Activated T-helper 2 cell treated with anti-CD3 and anti-CD28 coated beads, Interferon-gamma antibody, Interleukin-2, Interleukin-4, amounts not matched to agents 10 μg/mL and 5 μg/mL and 100 μg/mL, durations not matched to agents 14 hours and 24 hours and 36 hours (primary cell): ENCODE measurements at regions not wholly inside any gene's neighbourhood (a gene's known extent, or its start where the extent isn't known, plus 50 kb on each side); places are given as distances from the start of the nearest gene placed in this dataset.

Experiments
- DNase-seq: peaks from one replicate; pipeline ENCODE4 v3.0.0; 2021; ENCODE audit warnings: low spot score
- H3K27ac Mint-ChIP-seq: one replicate; pipeline ENCODE4 v1.8.0; 2021; ENCODE audit warnings: mixed read lengths
- H3K27me3 Mint-ChIP-seq: one replicate; pipeline ENCODE4 v1.8.0; 2021; ENCODE audit warnings: low read depth, mixed read lengths
- H3K36me3 Mint-ChIP-seq: one replicate; pipeline ENCODE4 v1.8.0; 2021; ENCODE audit warnings: low read depth, mixed read lengths
- H3K4me1 Mint-ChIP-seq: one replicate; pipeline ENCODE4 v1.8.0; 2021; ENCODE audit warnings: low read depth, mixed read lengths
- H3K4me3 Mint-ChIP-seq: one replicate; pipeline ENCODE4 v1.8.0; 2021; ENCODE audit warnings: low read depth, mild to moderate bottlenecking, moderate library complexity, mixed read lengths
- H3K9me3 Mint-ChIP-seq: one replicate; pipeline ENCODE4 v1.8.0; 2021; ENCODE audit warnings: mixed read lengths
- intact Hi-C: fragments of 100-400 bp; cut with micrococcal nuclease; formaldehyde crosslinking; loops from one replicate; pipeline ENCODE4 v1.15.1; 2023

DNA sequence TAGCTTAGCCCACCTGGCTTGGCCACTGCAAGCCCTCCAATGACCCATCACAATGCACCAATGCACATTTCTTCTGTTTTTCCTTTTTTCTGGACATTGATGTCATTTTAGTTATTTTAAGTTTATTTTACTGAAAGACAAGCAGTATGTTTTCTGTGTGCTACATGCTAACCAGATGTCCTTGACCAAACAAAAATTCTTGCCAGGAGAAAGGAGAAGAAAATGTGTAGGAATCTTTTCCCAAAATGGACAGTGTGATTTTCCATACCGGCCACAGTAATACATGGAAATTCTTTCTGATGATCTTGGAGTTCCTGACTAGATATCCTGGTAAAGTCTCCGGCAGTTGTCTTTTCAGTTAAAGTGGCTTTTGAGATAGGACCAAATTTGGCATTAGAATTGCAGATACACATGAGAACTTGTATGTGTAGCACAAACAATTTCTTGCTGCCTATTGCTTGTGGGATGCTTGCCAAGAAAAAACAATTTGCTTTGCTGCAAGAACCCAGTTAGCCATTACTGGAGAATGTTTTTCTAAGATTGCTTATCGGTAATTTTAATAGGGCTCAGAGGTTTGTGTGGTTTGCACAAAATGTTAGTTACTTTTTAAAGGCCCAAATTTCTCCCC lies 696.5 kb upstream of the CITED2 start:
- no peaks in the 10 kb centered on the region for H3K27me3 Mint-ChIP-seq
- no peak overlapping the region for H3K4me3 Mint-ChIP-seq
- H3K27ac Mint-ChIP-seq: no peak overlapping the region
- intact Hi-C loops: no loop called here
- DNase-seq: no peak
- no peaks in the 10 kb centered on the region for H3K36me3 Mint-ChIP-seq
- no peaks in the 10 kb centered on the region for H3K4me1 Mint-ChIP-seq
- no peaks in the 10 kb centered on the region for H3K9me3 Mint-ChIP-seq

DNA sequence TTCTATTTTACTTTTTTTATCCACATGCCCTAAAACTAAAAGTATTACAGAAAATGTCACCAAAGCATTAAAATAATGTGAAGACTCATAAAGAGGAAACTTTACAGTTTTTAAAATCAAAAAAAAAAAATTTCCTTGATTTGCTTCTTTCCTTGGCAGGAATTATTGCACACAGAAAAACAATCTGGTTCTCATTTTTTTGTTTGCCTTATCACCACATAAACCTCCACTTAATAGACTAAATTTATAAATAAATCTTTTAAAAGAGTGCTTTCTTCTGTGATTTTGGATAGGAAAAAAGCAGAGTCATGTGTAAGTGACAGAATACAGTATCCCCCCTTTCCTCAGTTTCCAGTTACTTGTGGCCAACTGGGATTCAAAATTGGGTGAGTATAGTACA lies 695.1 kb upstream of the CITED2 start:
- Mint-ChIP-seq H3K4me1 (no peaks in the 10 kb centered on the region), H3K27me3 (no peaks in the 10 kb centered on the region), H3K27ac (no peak overlapping the region), H3K4me3 (no peak overlapping the region), H3K9me3 (no peaks in the 10 kb centered on the region), H3K36me3 (no peaks in the 10 kb centered on the region)
- intact Hi-C loops: no loop called here
- no peak for DNase-seq

DNA sequence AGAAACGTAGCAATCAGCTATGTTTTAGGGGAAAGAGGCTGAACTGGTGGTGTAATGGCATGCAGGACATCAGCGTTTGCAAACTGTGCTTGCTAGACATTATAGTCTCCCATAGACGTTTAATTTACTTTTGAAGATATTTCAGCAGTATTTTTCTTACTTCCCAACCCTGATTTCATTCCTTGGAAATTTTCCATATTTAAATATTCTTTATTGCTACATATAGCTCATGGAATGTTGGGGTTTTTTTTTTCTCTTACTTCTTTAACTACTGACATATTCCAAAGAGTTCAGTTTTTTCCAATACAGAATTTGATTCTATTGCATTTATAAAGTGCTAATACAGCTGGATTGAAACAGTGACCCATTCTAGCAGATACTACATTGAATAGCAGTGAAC lies 694.4 kb upstream of the CITED2 start:
- Mint-ChIP-seq H3K27me3 (no peaks in the 10 kb centered on the region), H3K27ac (no peak overlapping the region), H3K36me3 (no peaks in the 10 kb centered on the region), H3K9me3 (no peaks in the 10 kb centered on the region), H3K4me3 (no peak overlapping the region), H3K4me1 (no peaks in the 10 kb centered on the region)
- intact Hi-C loops: no loop called here
- no peak for DNase-seq

DNA sequence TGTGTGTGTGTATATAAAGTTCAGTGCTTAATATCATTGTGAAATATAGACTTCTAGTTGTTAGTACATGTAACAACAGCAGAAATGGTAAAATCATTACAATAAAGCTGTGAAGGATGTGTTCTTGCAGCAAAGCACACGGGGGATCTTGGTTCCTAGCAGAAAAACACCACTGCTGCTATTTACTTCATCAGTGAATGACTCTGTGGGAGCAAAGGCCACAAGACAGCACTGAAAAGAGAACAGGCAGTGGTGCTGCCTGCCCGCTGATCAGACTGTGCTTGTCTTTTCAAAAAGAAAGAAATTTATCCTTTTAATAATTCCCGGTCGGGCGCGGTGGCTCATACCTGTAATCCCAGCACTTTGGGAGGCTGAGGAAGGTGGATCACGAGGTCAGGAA lies 689.9 kb upstream of the CITED2 start:
- DNase-seq: no peak
- Mint-ChIP-seq H3K9me3 (no peaks in the 10 kb centered on the region), H3K27ac (no peak overlapping the region), H3K36me3 (no peaks in the 10 kb centered on the region), H3K27me3 (peaks cover 5% of the 10 kb centered on the region), H3K4me1 (no peaks in the 10 kb centered on the region), H3K4me3 (no peak overlapping the region)
- intact Hi-C loops: no loop called here

DNA sequence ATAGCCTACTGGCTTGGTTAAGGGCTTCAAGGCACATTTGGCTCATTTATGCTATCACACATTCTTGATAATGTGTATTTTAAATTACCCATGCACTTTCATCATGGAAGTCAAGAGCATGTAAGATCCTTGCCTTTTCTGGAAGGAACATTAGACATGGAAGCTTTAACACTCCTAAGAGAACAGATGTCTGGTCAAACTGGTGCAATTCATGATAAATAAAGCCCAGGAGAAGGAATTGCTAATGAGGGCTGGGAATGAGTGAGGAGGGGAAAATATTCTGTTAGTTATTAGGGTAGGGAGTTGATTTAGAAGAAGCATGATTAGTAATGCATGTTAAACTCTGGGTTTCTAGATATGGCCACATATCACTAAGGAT lies 688.6 kb upstream of the CITED2 start:
- Mint-ChIP-seq H3K27me3 (peaks cover 5% of the 10 kb centered on the region), H3K27ac (no peak overlapping the region), H3K4me3 (no peak overlapping the region), H3K36me3 (no peaks in the 10 kb centered on the region), H3K9me3 (no peaks in the 10 kb centered on the region), H3K4me1 (no peaks in the 10 kb centered on the region)
- DNase-seq: no peak
- intact Hi-C loops: no loop called here

DNA sequence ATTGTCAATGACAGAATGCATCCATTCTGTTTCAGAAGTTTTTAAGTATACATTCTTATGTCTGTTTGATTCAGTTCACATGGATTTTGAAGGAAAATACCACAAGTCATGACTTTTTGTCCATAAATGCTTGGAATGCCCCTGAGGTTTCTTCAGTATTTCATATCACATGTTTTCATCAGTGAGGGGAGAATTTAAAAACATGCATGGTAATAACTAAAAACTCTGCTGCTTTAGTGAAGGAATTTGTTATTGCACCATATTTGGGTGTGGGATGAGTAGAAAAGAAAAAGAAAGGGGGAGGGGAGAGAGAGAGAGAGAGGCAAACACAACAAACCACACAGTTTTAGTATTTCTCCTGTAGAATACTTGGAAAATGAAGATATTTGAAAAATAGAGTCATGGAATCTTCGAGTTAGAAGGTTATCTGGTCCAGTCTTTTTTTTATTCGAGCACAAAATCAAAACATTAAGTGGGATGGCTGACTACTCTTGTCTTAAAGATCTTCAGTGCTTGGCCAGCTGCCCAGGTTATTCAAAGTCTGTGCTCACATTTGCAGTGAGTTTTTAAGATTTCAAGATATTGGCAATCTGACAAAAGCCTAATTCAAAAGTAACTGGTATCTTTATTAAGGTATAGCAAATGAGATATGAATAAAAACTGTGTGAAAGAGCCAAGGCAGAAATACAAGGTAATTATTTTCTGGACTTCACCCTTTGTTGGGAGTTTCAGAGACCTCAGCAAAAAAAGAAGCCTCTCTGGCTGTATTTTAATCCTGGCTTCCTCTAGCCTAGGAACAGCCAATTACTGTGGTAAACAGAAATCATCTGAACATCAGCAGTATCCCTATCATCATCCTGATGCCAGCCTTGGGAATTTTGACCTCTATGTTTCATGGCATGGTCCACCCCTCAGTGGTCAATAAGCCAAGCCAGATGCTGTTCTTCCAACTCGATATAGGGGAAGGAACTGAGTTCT lies 687.9 kb upstream of the CITED2 start:
- Mint-ChIP-seq H3K9me3 (no peaks in the 10 kb centered on the region), H3K27me3 (peaks cover 5% of the 10 kb centered on the region), H3K4me3 (no peak overlapping the region), H3K36me3 (no peaks in the 10 kb centered on the region), H3K27ac (no peak overlapping the region), H3K4me1 (no peaks in the 10 kb centered on the region)
- intact Hi-C loops: no loop called here
- no peak for DNase-seq

DNA sequence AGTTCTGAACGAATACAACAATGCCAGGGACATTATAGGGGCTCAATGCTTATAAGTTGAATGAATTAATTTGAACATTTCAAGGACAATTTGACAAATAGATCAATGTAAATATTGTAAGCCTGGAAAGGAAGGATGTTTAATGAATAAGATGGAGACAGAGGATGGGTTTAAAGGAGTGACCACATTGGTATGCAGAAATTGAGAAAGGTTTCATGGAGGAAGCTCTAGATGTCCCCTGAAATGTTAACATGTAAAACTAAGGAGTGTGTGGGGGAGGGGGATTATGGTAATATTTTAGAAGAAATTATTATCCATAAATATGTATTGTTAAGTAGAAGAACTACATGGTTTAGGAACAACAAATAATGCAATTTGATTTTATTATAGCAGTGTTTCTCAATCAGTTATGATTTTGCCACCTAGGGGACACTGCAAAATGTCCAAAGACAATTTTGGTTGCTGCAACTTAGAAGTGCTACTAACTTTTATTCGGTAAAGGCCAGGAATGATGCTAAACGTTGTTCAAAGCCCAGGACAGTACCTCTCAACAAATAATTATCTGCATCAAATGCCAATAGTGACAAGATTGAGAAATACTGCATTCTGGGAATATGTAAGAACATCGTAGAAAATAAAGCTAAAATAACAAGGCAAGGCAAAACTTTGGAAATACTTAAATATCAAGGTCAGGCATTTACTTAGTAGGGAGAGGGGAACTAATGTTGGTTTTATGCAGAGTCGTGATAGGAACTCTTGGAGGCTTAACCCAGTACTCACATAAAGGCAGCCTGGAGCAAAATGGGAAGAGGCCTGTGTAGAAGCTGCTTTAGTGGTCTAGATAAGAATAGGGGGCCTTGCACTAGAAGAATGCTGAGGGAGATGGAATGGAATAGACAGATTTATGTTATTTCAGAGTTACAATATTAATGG lies 686.9 kb upstream of the CITED2 start:
- H3K4me3 Mint-ChIP-seq: no peak overlapping the region
- H3K27me3 Mint-ChIP-seq: peaks cover 5% of the 10 kb centered on the region
- no peaks in the 10 kb centered on the region for H3K36me3 Mint-ChIP-seq
- intact Hi-C loops: no loop called here
- DNase-seq: no peak
- no peaks in the 10 kb centered on the region for H3K9me3 Mint-ChIP-seq
- H3K27ac Mint-ChIP-seq: no peak overlapping the region
- H3K4me1 Mint-ChIP-seq: no peaks in the 10 kb centered on the region

DNA sequence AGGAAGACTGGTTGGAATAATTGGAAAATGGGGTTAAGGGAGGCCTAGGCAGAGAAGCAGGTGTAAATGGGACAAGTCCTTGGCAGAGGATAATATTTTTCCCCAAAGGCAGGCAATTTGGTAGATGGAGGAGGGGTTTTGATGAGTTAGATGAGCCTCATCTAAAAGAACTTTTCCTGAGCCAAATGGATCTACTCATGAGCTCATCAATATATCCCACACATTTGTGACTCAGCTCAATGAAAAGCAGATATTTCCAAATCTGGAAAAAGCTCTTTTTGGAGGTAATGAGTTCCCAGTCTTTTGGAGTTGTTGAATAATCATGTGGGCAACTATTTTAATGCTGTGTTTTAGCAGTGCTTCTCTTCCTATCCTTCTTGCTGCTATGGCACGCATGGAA lies 685.5 kb upstream of the CITED2 start:
- H3K4me3 Mint-ChIP-seq: no peak overlapping the region
- intact Hi-C loops: no loop called here
- no peaks in the 10 kb centered on the region for H3K36me3 Mint-ChIP-seq
- no peaks in the 10 kb centered on the region for H3K9me3 Mint-ChIP-seq
- no peak for DNase-seq
- no peaks in the 10 kb centered on the region for H3K4me1 Mint-ChIP-seq
- H3K27ac Mint-ChIP-seq: no peak overlapping the region
- peaks cover 5% of the 10 kb centered on the region for H3K27me3 Mint-ChIP-seq

DNA sequence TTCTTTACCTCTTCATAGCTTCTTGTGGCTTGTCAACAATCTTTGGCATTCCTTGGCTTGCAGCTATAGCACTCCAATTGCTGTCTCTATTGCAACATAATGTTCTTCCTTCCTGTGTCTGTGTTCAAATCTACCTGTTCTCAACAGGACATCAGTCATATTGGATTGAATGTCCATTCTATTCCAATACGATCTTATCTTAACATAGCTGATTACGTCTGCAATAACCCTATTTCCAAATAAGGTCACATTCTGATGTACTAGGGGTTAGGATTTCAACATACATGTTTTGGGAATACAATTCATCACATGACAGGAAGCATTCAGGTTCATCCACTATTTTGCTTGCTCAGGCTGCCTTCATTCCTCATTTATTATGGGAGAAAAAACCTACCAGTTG lies 684.4 kb upstream of the CITED2 start:
- Mint-ChIP-seq H3K9me3 (no peaks in the 10 kb centered on the region), H3K36me3 (no peaks in the 10 kb centered on the region), H3K27me3 (peaks cover 5% of the 10 kb centered on the region), H3K27ac (no peak overlapping the region), H3K4me3 (no peak overlapping the region), H3K4me1 (no peaks in the 10 kb centered on the region)
- intact Hi-C loops: no loop called here
- no peak for DNase-seq

DNA sequence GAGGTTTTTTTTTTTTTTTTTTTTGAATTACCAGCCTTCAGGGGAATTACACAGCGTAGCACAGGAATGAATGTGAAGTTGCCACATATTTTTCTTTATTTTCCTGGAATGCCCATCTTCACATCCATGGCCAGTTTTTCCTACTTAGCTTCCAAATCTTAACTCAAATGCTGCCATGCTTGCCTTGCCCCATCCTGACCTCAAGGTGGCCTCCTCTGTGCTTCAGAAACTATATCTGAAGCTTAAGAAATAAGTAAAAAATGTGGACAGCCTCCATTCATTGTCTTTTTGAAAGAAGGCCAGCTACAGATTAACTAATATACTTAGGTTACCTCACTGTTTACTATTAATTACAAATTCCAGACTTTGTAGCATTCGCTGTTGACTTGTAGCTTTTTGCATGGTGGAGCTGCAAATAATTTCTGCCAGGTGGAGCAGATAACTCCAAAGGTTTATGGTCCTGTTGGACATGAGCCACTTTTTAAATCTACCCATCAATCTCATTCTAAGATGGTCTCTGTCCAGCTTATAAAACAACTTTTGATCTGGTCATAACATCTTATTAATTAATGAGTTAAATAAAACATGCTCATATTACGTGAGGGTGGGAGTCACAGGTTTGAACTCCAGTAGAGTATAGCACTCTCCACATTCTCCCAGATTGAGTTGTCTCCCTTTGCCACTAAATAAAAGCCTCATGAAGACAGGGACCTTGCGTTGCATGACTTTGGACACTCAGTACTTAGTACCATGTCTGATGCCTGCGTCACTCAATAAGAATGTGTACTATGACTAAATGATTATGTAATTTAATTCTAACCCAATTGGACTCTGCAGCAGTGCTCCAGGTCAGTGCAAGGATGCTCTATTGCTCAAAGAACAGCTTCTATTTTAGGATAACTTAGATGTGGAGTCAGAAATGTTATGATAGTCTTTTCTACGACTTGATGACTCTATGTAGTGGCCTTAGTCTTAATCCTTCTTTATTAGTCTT lies 678.6 kb upstream of the CITED2 start:
- intact Hi-C loops: no loop called here
- no peak overlapping the region for H3K4me3 Mint-ChIP-seq
- no peaks in the 10 kb centered on the region for H3K27me3 Mint-ChIP-seq

DNA sequence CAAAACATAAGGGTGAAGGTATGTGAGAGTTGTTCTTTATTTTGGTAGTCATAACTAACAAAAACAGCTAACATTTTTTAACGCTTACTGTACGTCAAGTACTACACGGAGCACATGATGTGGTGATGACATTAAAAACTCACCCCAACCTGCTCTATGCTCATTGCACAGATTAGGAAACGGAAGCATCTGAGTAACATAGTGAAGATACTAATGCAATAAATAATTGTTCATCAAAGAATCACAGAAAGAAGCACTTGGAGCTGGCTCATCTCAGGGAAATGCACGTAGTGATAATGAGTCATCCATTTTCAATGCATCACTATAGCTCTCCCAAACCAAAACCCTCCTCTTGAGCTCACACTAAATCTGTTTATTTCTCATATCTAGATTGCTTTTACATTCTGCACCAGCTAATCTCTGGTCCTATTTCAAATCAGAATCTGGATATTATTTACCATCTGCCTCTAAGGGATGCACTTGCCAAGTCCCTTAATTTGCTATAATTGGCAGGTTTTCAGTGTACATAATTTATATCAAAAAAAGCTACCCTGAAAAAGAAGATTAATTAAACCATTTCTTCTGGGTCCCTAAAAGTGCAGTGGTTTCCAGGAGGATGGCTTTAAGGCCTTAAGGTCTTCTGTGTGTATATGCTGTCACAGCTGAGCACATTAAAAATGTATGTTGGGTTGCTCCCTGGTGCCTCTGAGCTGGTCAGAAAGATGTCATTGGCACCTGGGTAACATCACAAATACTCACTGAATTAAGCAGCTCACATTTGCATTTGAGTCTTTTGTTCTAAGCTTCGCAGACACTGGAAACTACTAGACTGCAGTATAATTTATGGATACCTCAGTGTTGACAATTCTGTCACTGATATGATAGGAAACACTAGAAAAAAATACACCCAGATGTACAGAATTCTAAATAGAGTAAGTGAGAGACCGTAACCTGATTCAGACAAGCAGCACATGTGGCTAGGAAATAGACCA lies 677.4 kb upstream of the CITED2 start:
- H3K36me3 Mint-ChIP-seq: no peaks in the 10 kb centered on the region
- no peaks in the 10 kb centered on the region for H3K27me3 Mint-ChIP-seq
- no peaks in the 10 kb centered on the region for H3K4me1 Mint-ChIP-seq
- DNase-seq: no peak
- H3K27ac Mint-ChIP-seq: no peak overlapping the region
- intact Hi-C loops: no loop called here
- H3K9me3 Mint-ChIP-seq: no peaks in the 10 kb centered on the region
- H3K4me3 Mint-ChIP-seq: no peak overlapping the region

More for the DNA sequence above, 678.6 kb upstream of the CITED2 start:
- no peak for DNase-seq
- H3K9me3 Mint-ChIP-seq: no peaks in the 10 kb centered on the region
- H3K36me3 Mint-ChIP-seq: no peaks in the 10 kb centered on the region
- H3K4me1 Mint-ChIP-seq: no peaks in the 10 kb centered on the region
- H3K27ac Mint-ChIP-seq: no peak overlapping the region
